ENCODE measurements at regions not wholly inside any gene's neighbourhood (a gene's known extent, or its start where the extent isn't known, plus 50 kb on each side); places are given as distances from the start of the nearest gene placed in this dataset.

GRCh38 chr2:217614498-217614897, 388.3 kb downstream of the TNS1 start:
- Histone ChIP-seq H3K27ac (ENCODE audit: low read depth, low read length, poor library complexity, severe bottlenecking) (no peak overlapping the region), H3K9me3 (ENCODE audit: low read depth, low read length, poor library complexity, severe bottlenecking) (no peaks in the 10 kb centered on the region), H3K27me3 (replicated peaks; ENCODE audit: insufficient read depth, low read depth, low read length, poor library complexity) (no peaks in the 10 kb centered on the region), H3K4me1 (ENCODE audit: insufficient read depth, low read length, poor library complexity, severe bottlenecking) (no peaks in the 10 kb centered on the region), H3K4me3 (ENCODE audit: low read depth, low read length, poor library complexity, severe bottlenecking) (no peak overlapping the region), H3K36me3 (ENCODE audit: insufficient read depth, low read length, poor library complexity, severe bottlenecking) (no peaks in the 10 kb centered on the region)
- TF ChIP-seq EZH2 (IDR thresholded peaks at IDR 0.05; ENCODE audit: borderline replicate concordance, low read depth, low read length, poor library complexity, severe bottlenecking) = no peak
- TF ChIP-seq, protein P1, sequence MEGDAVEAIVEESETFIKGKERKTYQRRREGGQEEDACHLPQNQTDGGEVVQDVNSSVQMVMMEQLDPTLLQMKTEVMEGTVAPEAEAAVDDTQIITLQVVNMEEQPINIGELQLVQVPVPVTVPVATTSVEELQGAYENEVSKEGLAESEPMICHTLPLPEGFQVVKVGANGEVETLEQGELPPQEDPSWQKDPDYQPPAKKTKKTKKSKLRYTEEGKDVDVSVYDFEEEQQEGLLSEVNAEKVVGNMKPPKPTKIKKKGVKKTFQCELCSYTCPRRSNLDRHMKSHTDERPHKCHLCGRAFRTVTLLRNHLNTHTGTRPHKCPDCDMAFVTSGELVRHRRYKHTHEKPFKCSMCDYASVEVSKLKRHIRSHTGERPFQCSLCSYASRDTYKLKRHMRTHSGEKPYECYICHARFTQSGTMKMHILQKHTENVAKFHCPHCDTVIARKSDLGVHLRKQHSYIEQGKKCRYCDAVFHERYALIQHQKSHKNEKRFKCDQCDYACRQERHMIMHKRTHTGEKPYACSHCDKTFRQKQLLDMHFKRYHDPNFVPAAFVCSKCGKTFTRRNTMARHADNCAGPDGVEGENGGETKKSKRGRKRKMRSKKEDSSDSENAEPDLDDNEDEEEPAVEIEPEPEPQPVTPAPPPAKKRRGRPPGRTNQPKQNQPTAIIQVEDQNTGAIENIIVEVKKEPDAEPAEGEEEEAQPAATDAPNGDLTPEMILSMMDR (conservative IDR thresholded peaks at IDR 0.05; ENCODE audit: low read depth, low read length) = no peak
- intact Hi-C loops (cut with micrococcal nuclease; ENCODE audit: unreplicated experiment) = no loop called here
- BruUV-seq (replicated peaks) = no TSS peak
- no peak for DNase-seq (ENCODE audit: low spot score)
- CTCF ChIA-PET = no interaction called here
- POLR2A ChIA-PET (ENCODE audit: low non-redundant PET) = no interaction called here

- TF ChIP-seq, protein P1 (conservative IDR thresholded peaks at IDR 0.05; ENCODE audit: low read depth, low read length) = no peak
- no peak for TF ChIP-seq EZH2 (IDR thresholded peaks at IDR 0.05; ENCODE audit: borderline replicate concordance, low read depth, low read length, poor library complexity, severe bottlenecking)
- BruUV-seq (replicated peaks) = no TSS peak
- DNase-seq (ENCODE audit: low spot score) = no peak
- Histone ChIP-seq H3K27me3 (replicated peaks; ENCODE audit: insufficient read depth, low read depth, low read length, poor library complexity) (no peaks in the 10 kb centered on the region), H3K4me3 (ENCODE audit: low read depth, low read length, poor library complexity, severe bottlenecking) (no peak overlapping the region), H3K4me1 (ENCODE audit: insufficient read depth, low read length, poor library complexity, severe bottlenecking) (no peaks in the 10 kb centered on the region), H3K27ac (ENCODE audit: low read depth, low read length, poor library complexity, severe bottlenecking) (no peak overlapping the region), H3K36me3 (ENCODE audit: insufficient read depth, low read length, poor library complexity, severe bottlenecking) (no peaks in the 10 kb centered on the region), H3K9me3 (ENCODE audit: low read depth, low read length, poor library complexity, severe bottlenecking) (no peaks in the 10 kb centered on the region)
- intact Hi-C loops (cut with micrococcal nuclease; ENCODE audit: unreplicated experiment) = no loop called here
- POLR2A ChIA-PET (ENCODE audit: low non-redundant PET) = no interaction called here
- CTCF ChIA-PET = no interaction called here
Observed at GRCh38 chr2:217614096-217614495, 388.7 kb downstream of the TNS1 start.

DNA sequence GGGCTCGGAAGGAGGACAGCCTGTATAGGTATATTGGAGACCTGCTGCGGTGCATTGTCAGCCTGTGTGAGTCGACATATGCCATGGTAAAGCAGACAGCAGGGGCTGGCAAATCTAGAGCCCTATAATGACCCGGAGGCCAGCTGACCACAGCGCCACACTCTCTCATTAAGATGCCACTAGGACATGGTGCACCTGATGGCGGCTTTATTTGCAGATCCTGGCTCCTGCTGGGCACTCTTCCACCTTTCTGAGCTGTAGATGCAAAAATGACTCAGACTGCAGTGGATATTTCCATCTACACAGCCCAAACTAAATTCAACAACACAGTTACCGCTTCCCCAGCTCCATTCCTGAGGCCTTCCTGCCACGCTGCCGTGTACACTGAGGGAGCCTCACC, 389.9 kb downstream of the TNS1 start:
- TF ChIP-seq, protein P1 (conservative IDR thresholded peaks at IDR 0.05; ENCODE audit: low read depth, low read length) = no peak
- no peak for TF ChIP-seq EZH2 (IDR thresholded peaks at IDR 0.05; ENCODE audit: borderline replicate concordance, low read depth, low read length, poor library complexity, severe bottlenecking)
- no peaks in the 10 kb centered on the region for H3K4me1 ChIP-seq (ENCODE audit: insufficient read depth, low read length, poor library complexity, severe bottlenecking)
- POLR2A ChIA-PET (ENCODE audit: low non-redundant PET) = no interaction called here

More for the DNA sequence above, 389.9 kb downstream of the TNS1 start:
- no peaks in the 10 kb centered on the region for H3K36me3 ChIP-seq (ENCODE audit: insufficient read depth, low read length, poor library complexity, severe bottlenecking)
- no peak overlapping the region for H3K4me3 ChIP-seq (ENCODE audit: low read depth, low read length, poor library complexity, severe bottlenecking)
- no peaks in the 10 kb centered on the region for H3K27me3 ChIP-seq (replicated peaks; ENCODE audit: insufficient read depth, low read depth, low read length, poor library complexity)
- CTCF ChIA-PET = no interaction called here
- H3K27ac ChIP-seq (ENCODE audit: low read depth, low read length, poor library complexity, severe bottlenecking) = no peak overlapping the region
- BruUV-seq (replicated peaks) = no TSS peak
- DNase-seq (ENCODE audit: low spot score) = no peak
- intact Hi-C loops (cut with micrococcal nuclease; ENCODE audit: unreplicated experiment) = no loop called here
- H3K9me3 ChIP-seq (ENCODE audit: low read depth, low read length, poor library complexity, severe bottlenecking) = no peaks in the 10 kb centered on the region
